GM20000 (cell line): ENCODE measurements at regions not wholly inside any gene's neighbourhood (a gene's known extent, or its start where the extent isn't known, plus 50 kb on each side); places are given as distances from the start of the nearest gene placed in this dataset.

Source experiments
- DNase-seq: peaks from one replicate; pipeline ENCODE4 v3.0.0; 2012; ENCODE audit warnings: low spot score
- TF ChIP-seq, protein P1 (sequence below): IDR thresholded peaks from 2 replicates; pipeline ENCODE4 v1.5.1; 2012; ENCODE audit warnings: mild to moderate bottlenecking, control low read depth; ENCODE audit errors: extremely low read depth, missing control alignments

DNA sequence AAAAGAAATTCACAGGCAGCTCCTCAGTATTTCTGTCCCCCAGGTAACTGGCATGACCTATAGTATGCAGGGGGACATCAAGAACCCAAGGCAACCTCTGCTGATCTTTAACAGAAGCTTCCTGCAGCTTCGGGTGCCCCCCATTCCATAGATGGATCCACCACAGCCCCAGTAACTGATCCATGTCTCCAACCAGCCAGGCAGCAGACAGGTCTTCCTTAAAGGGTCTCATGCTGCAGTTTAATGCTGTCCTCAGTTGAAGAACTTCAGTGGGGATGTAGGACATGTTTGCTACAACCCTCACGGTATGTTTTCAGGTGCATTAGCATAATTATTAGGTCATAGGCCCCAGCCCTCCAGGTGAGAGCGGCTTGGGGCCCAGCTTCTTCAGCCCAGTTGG lies 90.9 kb upstream of the OLIG2 start:
- TF ChIP-seq, protein P1, sequence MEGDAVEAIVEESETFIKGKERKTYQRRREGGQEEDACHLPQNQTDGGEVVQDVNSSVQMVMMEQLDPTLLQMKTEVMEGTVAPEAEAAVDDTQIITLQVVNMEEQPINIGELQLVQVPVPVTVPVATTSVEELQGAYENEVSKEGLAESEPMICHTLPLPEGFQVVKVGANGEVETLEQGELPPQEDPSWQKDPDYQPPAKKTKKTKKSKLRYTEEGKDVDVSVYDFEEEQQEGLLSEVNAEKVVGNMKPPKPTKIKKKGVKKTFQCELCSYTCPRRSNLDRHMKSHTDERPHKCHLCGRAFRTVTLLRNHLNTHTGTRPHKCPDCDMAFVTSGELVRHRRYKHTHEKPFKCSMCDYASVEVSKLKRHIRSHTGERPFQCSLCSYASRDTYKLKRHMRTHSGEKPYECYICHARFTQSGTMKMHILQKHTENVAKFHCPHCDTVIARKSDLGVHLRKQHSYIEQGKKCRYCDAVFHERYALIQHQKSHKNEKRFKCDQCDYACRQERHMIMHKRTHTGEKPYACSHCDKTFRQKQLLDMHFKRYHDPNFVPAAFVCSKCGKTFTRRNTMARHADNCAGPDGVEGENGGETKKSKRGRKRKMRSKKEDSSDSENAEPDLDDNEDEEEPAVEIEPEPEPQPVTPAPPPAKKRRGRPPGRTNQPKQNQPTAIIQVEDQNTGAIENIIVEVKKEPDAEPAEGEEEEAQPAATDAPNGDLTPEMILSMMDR: no peak
- no peak for DNase-seq

DNA sequence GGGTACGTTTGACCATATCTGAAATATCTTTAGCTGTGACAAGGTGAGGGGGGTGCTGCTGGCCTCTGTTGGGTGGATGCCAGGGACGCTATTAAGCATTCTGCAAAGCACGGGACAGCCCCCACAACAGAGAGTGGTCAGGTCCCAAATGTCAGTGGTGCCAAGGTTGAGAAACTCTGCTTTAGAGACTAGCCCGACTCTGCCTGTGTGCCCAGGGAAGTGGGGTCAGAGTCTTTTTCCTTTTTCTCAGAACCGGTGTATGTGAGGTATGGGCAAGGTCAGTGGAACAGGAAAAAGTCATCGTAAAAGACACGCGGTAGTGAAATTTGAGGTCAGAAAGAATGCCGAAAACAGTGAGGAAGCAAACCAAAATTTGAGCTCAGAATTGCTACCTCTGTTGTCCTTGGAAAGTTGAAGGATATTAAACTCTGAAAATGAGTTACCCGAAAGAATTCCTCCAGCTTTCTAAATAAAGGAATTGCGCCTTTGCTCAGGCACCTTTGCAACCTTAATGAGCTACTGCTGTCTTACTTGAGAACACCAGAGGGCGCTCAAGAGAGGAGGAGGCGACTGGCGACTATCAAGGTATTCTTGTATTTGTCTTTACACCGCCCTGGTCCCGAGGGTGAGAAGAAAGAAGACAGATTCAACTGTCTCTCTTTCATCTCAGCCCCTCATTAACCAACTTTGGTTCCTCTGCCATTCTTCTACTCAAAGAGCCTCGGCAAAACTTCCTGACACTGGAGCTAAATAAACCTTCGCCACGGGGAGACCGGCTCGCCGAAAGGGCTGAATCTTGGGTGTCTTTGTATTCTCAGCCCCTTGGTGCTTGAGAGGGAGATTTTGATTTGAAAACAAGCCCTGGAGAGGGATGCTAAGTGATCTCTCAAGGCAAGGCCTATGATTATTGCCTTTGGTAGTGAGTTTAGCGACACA lies 85.4 kb upstream of the OLIG2 start:
- TF ChIP-seq, protein P1: peak; percentile 56
- DNase-seq: peak; percentile 55

DNA sequence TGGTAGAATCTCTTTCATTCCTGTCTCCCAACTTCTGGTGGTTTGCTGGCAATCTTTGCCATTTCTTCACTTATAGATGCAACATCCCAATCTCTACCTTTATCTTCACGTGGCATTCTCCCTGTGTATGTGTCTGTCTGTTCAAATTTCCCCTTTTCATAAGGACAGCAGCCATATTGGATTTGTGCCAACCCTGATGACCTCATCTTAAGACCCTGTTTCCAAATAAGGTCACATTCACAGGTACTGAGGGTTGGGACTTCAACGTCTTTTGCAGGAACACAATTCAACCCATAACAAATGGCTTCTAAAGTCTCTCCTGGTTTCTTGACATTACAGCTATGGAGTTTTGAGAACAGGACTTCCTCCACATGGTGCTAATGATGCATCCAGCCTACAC lies 84.5 kb upstream of the OLIG2 start:
- TF ChIP-seq, protein P1: no peak
- no peak for DNase-seq

DNA sequence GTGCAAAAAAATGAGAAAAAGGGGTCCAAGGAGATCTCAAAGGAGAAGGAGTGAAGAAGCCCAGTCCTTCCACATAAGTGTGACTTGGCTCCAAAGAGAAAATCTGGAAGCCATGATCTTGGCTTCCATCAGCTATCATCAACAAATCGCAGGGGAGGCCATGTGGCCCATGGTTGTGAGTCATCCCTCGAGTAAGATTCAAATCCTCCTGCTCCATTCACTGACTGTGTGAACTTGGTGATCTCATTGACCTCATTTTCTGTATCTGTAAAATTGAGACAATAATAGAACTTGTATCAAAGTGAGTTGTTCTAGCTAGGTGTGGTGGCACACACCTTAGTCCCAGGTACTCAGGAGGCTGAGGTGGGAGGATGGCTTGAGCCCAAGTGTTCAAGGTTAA lies 79.1 kb upstream of the OLIG2 start:
- TF ChIP-seq, protein P1: no peak
- DNase-seq: no peak

DNA sequence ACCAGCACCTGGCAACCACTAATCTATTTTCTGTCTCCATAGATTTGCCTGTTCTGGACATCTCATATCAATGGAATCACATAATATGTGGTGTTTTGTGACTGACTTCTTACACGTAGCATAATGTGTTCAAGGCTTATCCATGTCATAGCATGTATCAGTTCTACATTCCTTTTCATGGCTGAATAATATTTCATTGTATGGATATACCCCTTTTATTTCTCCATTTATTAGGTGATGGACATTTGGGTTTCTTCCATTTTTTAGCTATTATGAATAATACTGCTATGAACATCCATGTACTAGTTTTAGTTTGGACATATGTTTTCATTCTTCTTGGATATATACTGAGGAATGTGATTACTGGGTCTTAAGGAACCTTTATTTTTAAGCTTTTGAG lies 78.0 kb upstream of the OLIG2 start:
- TF ChIP-seq, protein P1: no peak
- no peak for DNase-seq

DNA sequence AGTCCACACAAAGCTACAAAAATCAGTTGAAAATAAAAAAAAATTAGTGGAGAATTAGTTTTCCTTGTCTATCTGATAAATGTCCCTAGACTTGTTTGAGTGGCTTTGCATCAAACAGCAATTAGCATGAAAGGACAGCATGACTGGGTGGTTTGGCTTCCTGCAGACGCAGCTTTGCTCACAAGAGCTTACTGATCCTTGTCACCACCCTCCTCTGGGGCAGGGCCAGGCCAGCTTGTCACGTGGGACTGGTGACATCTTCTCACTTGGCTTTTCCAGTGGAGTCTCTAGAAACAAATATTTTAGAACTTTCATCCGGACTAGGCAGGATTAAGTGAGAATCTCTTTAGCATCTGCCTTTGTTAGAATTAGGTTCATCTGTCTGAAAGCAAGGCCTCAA lies 76.0 kb upstream of the OLIG2 start:
- TF ChIP-seq, protein P1: no peak

DNA sequence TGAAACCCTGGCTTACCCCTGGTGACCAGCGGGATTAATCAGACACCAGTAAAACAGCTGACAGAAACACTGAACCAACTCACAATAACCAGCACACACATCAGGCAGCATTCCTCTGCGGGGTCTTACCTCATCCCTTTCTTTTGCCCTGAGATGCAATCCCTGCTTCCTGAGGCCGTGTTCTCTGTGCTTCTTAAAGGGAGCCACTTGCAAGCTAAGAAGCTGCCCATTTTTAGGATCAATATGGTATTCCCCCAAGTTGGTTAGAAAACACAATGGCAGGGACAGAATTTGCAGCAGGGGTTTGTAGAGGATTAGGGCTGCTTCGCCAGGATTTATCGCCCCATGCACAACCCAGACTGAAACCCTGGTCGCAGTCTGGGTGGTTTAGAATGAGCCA lies 74.7 kb upstream of the OLIG2 start:
- TF ChIP-seq, protein P1: no peak
- no peak for DNase-seq

More for the DNA sequence above, 76.0 kb upstream of the OLIG2 start:
- no peak for DNase-seq
